Inferior parietal cortex (tissue), 1 donor: ENCODE measurements at regions not wholly inside any gene's neighbourhood (a gene's known extent, or its start where the extent isn't known, plus 50 kb on each side); places are given as distances from the start of the nearest gene placed in this dataset.

Source experiments
- DNase-seq: peaks from one replicate; pipeline ENCODE4 v3.0.0-alpha.2; 2016; ENCODE audit errors: extremely low spot score

DNA sequence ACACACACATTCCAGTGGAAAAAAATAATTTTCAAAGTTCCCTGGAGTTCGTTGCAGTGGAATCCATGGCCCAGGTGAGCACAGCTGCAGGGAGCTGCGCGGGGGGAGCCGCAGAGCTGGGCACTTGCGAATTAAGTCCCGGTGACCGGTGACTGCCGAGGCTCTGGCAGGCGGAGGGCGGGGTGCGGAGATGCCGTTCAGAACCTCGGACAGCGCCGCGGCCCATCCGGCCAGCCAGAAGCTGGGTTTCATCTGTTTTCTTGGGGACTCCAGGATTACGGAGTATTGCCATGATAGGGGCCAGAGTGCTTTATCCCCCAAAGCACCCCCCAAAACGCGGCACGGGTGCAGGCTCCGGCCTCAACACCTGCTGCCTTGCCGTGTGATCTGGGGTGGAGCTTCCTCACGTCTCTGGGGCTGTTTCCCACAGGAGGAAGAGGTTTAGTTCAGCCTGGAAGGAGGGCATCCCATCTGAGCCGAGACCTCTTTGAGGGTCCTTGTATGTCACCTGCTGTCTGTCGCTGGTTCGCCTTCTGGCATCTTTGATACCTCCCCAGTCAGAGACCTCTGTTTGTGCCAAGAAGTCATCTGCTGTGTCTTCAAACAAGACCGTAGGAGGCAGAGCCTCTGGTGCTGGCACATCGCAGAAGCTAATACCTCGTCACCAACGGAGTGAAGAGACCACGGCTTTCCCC is 99.4 kb downstream of the YTHDF1 start:
- no peak for DNase-seq

- no peak for DNase-seq
Measured at GRCh38 chr20:63115651-63116411, 100.1 kb downstream of the YTHDF1 start.

- DNase-seq = no peak
Measured at GRCh38 chr20:63114693-63115311, 101.1 kb downstream of the YTHDF1 start.

GRCh38 chr20:63114006-63114692 is 101.8 kb downstream of the YTHDF1 start:
- no peak for DNase-seq

- no peak for DNase-seq
Measured at GRCh38 chr20:63112491-63113219, 103.3 kb downstream of the YTHDF1 start.

- no peak for DNase-seq
Measured at GRCh38 chr20:63108247-63108646, 101.5 kb upstream of the BHLHE23 start.

DNA sequence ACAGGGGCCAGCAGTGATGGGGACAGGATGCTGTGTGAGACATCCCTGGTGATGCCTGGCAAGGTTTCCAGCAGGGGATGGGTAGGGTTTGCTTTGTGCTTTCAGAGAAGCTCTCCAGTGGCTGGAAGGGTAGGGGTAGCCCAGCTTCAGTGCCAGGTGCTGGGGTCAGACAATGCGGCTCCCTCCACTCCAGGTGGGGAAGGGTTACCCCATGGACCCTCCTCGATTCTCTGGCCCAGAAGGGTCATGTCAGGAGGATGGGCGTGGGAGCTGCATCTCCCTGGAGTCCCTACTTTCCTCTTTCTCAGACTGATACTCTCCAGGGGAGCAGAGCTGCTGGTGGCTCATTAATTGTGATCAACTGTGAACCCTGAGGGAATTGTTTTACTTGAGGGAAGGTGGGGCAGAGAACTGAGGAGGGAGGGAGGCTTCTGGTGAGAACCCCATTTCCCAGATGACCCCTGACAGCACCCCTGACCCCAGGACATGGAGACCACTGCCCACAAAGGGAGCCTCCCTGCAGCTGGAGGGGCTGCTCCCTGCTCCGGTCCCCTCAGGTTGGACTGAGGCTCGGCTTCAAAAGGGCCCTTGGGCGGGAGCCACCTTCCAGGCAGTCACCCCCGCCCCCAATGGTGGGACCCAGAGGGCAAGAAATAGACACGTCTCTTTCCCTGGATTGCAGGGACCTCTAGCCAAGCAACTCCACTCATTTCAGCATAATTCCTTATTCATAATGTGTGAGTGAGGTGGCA is 100.9 kb upstream of the BHLHE23 start:
- DNase-seq = no peak

DNA sequence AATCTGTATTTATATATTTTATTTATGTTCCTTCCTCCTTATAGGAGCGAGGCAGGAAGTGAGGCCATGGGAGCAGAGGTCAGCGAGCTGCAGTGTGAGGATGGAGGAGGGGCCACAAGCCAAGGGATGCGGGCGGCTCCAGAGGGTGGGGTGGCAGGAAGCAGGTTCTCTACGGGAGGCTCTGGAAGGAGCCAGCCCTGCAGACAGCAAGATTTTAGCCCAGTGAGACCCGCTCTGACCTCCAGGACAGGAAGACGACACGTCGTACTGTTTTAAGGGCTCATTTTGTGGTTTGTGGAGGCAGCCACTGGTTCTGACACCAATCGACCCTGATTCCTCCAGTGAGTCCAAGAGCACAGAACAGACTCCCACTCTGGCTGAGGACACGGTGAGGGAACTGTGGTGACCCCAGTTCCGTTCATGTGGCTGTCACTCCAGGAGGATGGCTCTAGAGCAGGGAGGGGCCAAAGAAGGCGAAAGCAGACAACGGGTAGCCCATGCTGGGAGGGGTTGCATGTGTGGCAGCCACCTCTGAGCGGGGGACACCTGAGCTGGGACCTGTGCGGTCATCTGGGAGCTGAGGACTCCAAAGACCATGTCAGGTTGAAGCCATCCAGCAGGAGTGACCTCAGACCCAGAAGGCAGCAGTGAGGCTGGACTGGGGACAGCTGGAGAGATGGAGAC is 100.1 kb upstream of the BHLHE23 start:
- no peak for DNase-seq

DNA sequence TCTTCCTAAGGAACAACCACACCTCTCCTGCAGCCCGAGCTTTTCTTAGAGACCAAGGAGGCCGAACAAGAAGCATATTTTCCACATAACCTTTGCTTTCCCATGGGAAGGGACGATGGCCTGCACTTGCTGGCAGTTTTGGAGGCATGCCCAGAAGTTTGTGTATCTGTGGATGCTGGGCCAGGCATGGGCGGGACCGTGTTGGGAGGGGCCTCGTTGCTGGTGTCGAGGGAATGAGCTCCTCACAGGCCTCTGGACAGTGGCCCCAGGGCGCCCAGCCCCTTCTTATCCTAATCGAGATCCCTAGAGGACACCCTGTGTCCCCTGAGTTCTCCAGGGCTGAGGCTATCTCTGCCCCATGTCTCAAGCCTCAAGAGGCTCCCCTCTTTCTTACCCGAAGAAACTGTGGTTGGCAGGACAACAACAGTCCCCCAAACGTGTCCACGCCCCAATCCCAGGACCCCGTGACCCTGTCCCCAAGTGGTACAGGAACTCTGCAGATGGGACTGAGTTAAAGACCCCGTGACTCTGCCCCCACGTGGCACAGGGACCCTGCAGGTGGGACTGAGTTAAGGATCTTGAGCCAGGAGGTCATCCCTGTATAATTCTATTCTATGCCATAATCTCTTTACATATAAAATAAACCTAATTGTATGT is 99.5 kb upstream of the BHLHE23 start:
- DNase-seq = no peak

GRCh38 chr20:63105211-63106107 is 98.7 kb upstream of the BHLHE23 start:
- no peak for DNase-seq

- no peak for DNase-seq
Measured at GRCh38 chr20:63104312-63105181, 97.8 kb upstream of the BHLHE23 start.

GRCh38 chr20:63103402-63104311 is 96.9 kb upstream of the BHLHE23 start:
- DNase-seq = no peak

DNA sequence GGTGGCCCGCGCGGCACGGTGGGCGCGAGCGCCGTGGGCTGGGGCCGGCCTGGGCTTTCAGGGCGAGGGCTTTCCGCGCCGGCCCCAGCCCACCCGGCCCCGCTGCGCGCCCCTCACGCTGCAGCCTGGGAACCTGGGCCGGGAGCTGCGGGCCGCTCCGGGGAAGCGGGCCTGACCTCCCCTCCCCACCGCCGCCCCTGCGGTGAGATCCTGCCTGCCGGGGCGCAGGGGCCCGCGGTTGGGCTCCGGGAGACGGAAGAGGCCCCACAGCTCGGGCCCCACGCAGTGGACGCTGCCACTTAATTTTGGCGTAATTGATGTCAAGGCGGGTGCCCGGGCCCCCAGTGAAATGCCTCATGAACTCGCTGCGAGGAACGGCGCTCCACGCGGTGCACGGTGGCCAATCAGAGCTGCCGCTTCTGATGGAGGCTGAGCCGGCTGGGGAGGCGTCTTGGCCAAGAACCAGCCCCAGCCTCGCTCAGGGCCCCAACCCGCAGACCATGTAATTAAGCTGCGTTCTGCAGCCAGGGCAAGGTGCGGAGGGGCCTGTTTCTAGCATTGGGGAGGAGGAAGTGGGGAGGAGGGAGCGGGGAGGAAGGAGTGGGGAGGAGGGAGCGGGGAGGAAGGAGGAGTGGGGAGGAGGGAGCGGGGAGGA is 96.1 kb upstream of the BHLHE23 start:
- DNase-seq = peak; percentile 32

- peak; percentile 29 for DNase-seq
Measured at GRCh38 chr20:63101781-63102720, 95.3 kb upstream of the BHLHE23 start.
